HG03558 (cell line): ENCODE measurements at regions not wholly inside any gene's neighbourhood (a gene's known extent, or its start where the extent isn't known, plus 50 kb on each side); places are given as distances from the start of the nearest gene placed in this dataset.

Experiments used
- ATAC-seq: cut with Tn5 transposase; IDR thresholded peaks from one replicate; pipeline ENCODE4 v1.9.1; 2021; ENCODE audit warnings: moderate number of reproducible peaks; ENCODE audit not compliant: unreplicated experiment; ENCODE audit errors: extremely low read depth

GRCh38 chr3:181764544-181764943, 52.8 kb downstream of the SOX2 start:
- ATAC-seq, result no peak

- ATAC-seq, result no peak
Measured at GRCh38 chr3:181770296-181770695, 58.6 kb downstream of the SOX2 start.

GRCh38 chr3:181771120-181771519, 59.4 kb downstream of the SOX2 start:
- no peak for ATAC-seq

- ATAC-seq, result no peak
Measured at GRCh38 chr3:181772166-181772565, 60.4 kb downstream of the SOX2 start.

DNA sequence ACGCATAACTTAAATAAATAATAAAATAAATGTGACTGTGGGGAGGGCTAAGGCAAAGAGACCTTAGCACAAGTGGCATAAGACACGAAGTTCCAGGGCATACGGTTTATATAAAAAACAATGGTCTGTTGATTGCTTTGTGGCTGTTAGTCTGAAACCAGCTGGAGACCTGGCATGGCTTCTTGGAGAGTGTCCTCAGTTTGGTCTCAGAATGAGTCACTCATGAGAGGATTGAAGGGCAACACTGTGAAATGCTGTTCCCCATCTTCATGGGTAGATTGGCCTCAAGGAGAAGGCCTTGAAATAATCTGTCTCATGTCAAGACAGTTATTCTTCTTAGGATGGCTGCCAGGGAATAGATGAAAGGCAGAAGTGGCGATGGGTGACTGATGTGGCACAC, 62.2 kb downstream of the SOX2 start:
- no peak for ATAC-seq

GRCh38 chr3:181782306-181782954, 70.7 kb downstream of the SOX2 start:
- ATAC-seq, result no peak

DNA sequence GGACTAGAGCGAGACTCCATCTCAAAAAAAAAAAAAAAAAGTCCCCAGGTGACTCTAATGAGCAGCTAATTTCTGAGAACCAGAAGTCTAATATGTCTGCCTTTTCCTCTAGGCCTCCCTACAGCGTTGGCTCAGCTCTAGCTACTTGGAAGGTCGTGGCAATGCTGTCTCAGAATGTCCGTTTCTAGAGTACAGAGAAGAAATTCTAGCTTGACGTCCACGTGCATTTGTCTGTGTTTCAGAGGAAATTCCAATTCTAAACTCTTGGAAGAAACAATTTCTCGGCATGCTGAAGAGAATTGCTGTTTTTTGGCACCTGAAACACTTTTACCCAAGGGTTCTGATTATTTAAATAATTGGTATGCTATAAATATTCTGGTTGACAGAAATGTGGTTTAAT, 78.8 kb downstream of the SOX2 start:
- no peak for ATAC-seq

DNA sequence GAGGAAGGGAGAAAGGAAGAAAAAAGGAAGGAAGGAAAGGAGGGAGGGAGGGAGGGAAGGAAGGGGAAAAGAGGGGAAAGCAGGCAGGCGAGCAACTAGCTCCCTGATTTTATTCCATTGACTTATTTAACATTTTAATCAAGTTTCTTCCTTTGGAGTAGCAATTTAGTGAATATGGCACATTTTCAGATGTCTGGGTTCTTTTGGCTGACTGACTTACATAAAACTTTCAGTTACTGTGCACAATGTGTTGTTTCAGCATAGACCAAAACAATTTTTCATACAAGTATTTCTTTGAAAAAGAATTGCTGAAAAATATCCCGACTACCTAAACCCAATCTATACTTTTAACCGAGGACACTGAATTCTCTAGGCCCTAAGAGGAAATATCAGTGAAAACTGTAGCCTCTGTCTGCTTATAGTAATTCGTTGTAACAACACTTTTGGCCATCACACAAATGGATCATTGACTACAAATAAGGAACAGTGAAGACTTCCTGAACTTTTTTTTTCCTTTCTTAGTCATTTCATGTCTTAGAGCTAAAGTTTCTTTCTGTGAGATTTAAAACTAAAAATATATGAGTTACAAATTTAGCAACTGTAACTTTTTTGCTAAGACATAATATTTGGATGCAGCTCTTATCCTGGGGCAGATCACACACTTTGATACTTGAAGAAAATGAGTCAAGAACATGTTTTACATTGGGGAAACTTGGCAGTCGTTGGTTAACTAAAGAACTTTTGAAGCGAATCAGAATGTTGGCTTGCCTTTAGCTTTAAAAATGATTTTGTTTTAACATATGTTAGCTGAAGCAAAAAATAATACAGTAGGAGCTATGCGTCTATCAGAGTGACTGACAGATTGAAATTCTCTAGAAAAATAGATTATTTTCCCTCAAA, 79.6 kb downstream of the SOX2 start:
- no peak for ATAC-seq

DNA sequence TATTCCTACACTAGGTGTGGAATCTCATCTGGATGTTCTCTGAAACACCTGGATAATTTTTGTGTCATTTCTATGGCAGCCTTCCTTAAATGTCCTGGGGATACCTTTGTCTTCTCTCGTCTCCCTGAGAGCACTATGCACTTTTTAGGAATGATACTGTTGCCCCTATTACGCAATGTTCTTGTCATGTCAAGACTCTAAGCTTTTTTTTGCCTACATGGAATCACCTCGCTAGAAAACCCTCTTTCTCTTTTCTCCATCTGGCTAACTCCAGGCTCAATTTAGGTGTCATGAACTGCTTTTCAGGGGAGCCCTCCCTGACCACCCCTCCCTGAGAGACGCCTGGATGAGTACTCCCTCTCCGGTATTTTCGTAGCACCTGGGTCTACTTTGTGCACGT, 81.3 kb downstream of the SOX2 start:
- ATAC-seq, result no peak

GRCh38 chr3:181794011-181794790, 82.5 kb downstream of the SOX2 start:
- ATAC-seq, result no peak

- ATAC-seq, result no peak
Measured at GRCh38 chr3:181796641-181797040, 84.9 kb downstream of the SOX2 start.

DNA sequence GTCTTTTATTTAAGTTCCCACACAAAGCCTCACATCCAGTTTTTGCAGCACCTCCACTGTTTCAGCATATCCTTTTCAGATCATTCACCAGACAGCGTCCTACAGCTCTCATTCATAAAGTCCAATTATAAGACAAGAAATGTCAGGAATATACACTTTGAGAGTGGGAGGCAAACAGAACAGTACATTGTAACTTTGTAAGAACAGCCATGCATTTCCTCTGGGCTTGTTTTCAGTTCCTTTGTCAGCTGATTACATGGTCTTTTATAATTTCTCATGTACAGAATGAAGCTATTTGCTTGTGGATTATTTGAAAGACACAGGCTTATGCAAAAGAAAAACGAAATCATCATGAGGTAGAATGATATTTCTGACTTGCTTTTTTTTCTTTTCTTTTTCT, 85.7 kb downstream of the SOX2 start:
- ATAC-seq, result no peak

GRCh38 chr3:181805703-181806102, 94.0 kb downstream of the SOX2 start:
- no peak for ATAC-seq

GRCh38 chr3:181808053-181808452, 96.3 kb downstream of the SOX2 start:
- ATAC-seq, result no peak

DNA sequence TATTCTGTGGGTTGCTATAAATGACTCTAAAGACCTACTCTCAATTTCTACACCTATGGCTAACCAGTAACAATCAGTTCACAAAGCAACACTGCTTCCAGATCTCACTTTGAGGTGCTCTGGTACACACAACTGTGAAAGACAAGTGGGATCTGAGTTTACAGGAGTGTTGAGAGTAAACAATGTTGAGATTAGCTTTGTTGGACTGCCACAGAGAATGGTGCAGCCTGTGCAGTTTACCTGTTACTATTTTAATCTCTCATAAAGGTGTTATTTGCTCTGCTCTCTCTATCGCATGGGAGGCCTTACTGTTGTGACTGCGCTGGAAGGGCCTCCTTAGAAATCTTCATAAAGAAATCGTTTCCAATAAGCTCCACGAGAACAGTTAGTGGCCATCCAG, 112.0 kb downstream of the SOX2 start:
- ATAC-seq, result no peak

DNA sequence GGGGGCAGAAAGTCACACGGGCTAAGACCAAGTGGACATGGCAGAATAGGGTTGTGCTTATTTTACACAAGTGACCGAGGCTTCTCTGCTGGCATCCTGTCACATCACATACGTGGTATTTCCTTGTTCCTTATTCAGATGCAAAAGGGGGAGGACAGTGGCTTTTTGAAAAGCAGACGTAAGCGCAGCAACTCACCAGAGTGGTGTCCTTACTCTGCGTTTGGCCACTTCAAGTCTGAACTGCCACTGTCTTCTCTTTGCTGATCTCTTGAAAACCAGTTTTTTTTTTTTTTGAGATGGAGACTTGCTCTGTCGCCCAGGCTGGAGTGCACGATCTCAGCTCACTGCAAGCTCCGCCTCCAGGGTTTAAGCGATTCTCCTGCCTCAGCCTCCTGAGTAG, 113.2 kb downstream of the SOX2 start:
- ATAC-seq, result no peak

DNA sequence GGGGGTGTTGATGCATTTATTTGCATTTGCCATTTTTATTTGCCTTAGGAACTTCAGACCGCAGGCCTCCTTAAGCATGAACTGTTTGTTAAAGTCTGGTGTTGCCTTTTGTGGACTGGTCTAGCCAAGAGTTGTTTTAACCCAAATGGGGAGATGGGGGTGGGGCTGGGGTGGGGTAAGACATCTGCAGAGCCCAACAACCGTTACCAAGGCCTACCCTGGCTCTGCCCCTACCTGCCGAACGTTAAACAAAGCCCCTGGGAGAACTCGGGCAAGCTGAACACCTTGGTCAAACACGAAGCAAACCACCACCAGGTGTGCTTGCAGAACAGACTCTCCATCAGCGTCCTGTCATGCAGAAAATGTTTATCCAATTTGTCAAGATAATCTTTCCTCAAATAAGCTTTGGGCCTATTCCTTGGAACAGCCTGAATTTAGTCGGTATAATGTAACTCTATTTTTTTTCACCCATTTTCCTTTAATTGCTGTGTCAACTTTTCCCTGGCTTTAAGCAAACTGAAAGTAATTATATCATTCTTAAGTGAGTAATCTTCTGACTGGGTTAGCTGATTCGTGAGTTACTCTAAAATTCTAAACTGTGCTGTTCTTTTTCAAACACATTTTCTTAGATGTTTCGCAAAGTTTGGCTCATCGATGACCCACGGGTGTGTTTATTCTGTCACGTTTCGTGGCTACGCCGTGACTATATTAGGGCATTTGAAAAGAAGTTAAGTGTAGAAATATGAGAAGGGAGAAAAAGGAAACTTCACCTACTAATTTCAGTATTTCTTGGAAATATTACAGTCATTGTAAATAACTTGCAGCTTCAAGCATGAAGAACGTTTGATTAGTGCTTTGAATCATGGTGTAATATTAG, 127.6 kb downstream of the SOX2 start:
- ATAC-seq, result no peak

DNA sequence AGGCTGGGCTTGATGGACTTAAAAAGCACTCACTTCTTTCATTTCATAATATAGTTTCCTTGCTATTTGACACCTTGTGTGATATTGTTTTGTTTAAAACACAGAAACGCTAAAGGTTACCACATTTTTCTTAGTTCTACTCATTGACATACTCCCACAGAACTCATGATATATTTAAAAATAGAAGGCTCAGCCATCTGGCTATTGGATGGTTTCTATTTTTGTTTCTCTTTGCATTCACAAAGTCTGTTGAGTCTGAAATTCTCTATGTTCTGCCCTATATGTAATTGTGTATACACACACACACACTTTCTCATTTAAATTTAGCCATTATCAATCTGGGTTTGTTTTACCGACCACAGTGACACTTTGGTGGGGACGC, 128.2 kb downstream of the SOX2 start:
- ATAC-seq, result no peak

GRCh38 chr3:181844211-181844610, 132.5 kb downstream of the SOX2 start:
- no peak for ATAC-seq

GRCh38 chr3:181847276-181847675, 135.6 kb downstream of the SOX2 start:
- ATAC-seq, result no peak
